ENCODE measurements at regions not wholly inside any gene's neighbourhood (a gene's known extent, or its start where the extent isn't known, plus 50 kb on each side); places are given as distances from the start of the nearest gene placed in this dataset.

GRCh38 chr9:134571326-134571931 is 70.2 kb upstream of the COL5A1 start:
- TF ChIP-seq USF2 (IDR thresholded peaks at IDR 0.05; ENCODE audit: low read depth, low read length) (no peak), ELK1 (IDR thresholded peaks at IDR 0.05; ENCODE audit: borderline replicate concordance, low read depth, low read length) (no peak), CTCF (conservative IDR thresholded peaks at IDR 0.05; ENCODE audit: low read depth, low read length) (no peak), POLR2A (IDR thresholded peaks at IDR 0.05; ENCODE audit: low read depth, low read length) (no peak), MAFK (IDR thresholded peaks at IDR 0.05; ENCODE audit: low read depth, low read length) (no peak), FOS (IDR thresholded peaks at IDR 0.05; ENCODE audit: low read depth, low read length) (no peak), SMC3 (IDR thresholded peaks at IDR 0.05; ENCODE audit: low read depth, low read length) (no peak), RFX5 (IDR thresholded peaks at IDR 0.05; ENCODE audit: low read depth, low read length) (no peak)

All from IMR-90 (cell line).